ENCODE measurements at regions not wholly inside any gene's neighbourhood (a gene's known extent, or its start where the extent isn't known, plus 50 kb on each side); places are given as distances from the start of the nearest gene placed in this dataset.

DNA sequence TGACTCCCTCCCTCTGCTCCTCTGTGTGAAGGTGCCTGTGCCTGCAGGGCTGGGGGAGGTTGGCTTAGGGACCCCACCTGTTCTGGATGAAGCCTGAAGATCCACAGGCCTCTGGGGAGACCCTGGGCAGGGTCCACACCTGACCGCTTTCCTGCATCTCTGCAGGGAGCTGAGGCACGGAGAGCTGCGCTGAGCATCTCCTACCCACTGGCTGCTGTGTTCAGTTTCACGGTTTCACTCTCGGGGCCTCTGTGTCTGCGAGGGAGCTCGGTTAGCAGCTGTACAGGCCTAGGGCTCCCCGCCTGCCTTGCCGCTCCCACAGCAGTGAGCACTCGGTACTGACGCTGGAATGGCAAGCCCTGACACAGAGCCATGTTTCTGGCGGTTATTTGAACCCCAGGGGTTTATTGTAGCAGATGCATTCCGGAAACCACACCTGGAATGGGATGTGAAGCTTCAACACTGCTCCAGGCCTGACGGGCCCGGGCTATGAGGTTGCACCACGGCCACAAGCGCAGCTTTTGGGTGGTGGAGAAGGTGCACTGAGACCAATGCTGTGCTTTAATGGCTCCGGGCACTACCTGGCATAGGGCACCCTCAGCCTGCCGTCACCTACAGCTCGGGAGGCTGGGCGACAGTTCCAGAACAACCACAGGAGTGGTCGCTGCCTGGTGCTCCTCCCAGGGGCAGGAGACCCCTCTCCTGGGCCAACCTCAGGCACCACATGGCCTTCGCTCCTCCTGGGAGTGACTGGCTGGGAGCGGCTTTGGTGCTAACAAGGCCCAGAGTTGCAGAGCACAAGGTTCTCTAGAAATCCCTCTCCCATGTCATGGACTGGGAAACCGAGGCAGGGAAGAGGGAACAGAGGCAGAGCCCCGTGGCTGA lies 257.9 kb downstream of the NDUFA10 start:
- TF ChIP-seq EP300 (IDR thresholded peaks at IDR 0.05) (no peak), POLR2A (IDR thresholded peaks at IDR 0.05) (no peak), POLR2AphosphoS5 (IDR thresholded peaks at IDR 0.05) (no peak)
- TF ChIP-seq, protein P1, sequence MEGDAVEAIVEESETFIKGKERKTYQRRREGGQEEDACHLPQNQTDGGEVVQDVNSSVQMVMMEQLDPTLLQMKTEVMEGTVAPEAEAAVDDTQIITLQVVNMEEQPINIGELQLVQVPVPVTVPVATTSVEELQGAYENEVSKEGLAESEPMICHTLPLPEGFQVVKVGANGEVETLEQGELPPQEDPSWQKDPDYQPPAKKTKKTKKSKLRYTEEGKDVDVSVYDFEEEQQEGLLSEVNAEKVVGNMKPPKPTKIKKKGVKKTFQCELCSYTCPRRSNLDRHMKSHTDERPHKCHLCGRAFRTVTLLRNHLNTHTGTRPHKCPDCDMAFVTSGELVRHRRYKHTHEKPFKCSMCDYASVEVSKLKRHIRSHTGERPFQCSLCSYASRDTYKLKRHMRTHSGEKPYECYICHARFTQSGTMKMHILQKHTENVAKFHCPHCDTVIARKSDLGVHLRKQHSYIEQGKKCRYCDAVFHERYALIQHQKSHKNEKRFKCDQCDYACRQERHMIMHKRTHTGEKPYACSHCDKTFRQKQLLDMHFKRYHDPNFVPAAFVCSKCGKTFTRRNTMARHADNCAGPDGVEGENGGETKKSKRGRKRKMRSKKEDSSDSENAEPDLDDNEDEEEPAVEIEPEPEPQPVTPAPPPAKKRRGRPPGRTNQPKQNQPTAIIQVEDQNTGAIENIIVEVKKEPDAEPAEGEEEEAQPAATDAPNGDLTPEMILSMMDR (IDR thresholded peaks at IDR 0.05): no peak

All from suprapubic skin (tissue), 4 donors.